ENCODE measurements at regions not wholly inside any gene's neighbourhood (a gene's known extent, or its start where the extent isn't known, plus 50 kb on each side); places are given as distances from the start of the nearest gene placed in this dataset.
"Not testable (repeated sequence)": the region's sequence is repeated elsewhere in the genome, so short reads cannot be mapped to it uniquely, and the experiment has no call there.

- 89% methylated on average over 26 of the region's 30 CpGs for WGBS (ENCODE audit: insufficient coverage)
- POLR2A ChIA-PET; H3K36me3 ChIP-seq (ENCODE audit: control insufficient read depth in 2 of 2, extremely low read depth in 1 of 2, insufficient read depth in 1 of 2, low read length in 1 of 2); H3K27ac ChIP-seq (ENCODE audit: low read length); H3K36me3 Mint-ChIP-seq; H3K4me3 ChIP-seq (ENCODE audit: control insufficient read depth in 1 of 2, extremely low read depth in 1 of 2, low read length in 1 of 2); DNase-seq; ATAC-seq (replicated peaks in 1 of 4); H3K4me1 Mint-ChIP-seq; H3K27ac Mint-ChIP-seq; CTCF ChIA-PET; H3K27me3 Mint-ChIP-seq; H3K4me1 ChIP-seq (ENCODE audit: control insufficient read depth in 1 of 2, extremely low read depth in 1 of 2, insufficient read depth in 2 of 2, low read length in 2 of 2); H3K27me3 ChIP-seq (replicated peaks in 1 of 2; ENCODE audit: control insufficient read depth in 2 of 2, extremely low read depth in 1 of 2, insufficient read depth in 2 of 2, low read length in 1 of 2); H3K4me3 Mint-ChIP-seq; H3K9me3 Mint-ChIP-seq; H3K9me3 ChIP-seq: not testable (repeated sequence)
Measured at GRCh38 chr7:69393912-69394311, 204.4 kb upstream of the AUTS2 start.

- Histone ChIP-seq H3K4me1 (ENCODE audit: control insufficient read depth in 1 of 2, extremely low read depth in 1 of 2, insufficient read depth in 2 of 2, low read length in 2 of 2) (no peaks in the 10 kb centered on the region), H3K36me3 (ENCODE audit: control insufficient read depth in 2 of 2, extremely low read depth in 1 of 2, insufficient read depth in 1 of 2, low read length in 1 of 2) (no peaks in the 10 kb centered on the region), H3K27me3 (replicated peaks in 1 of 2; ENCODE audit: control insufficient read depth in 2 of 2, extremely low read depth in 1 of 2, insufficient read depth in 2 of 2, low read length in 1 of 2) (peaks cover 0 to 3% of the 10 kb centered on the region in 2 experiments), H3K27ac (ENCODE audit: low read length) (no peak overlapping the region), H3K9me3 (no peaks in the 10 kb centered on the region), H3K4me3 (ENCODE audit: control insufficient read depth in 1 of 2, extremely low read depth in 1 of 2, low read length in 1 of 2) (no peak overlapping the region)
- DNase-seq (no peak), ATAC-seq (replicated peaks in 1 of 4) (no peak)
- WGBS (ENCODE audit: insufficient coverage), result 68% methylated on average over 4 of the region's 8 CpGs
- Mint-ChIP-seq H3K27ac (no peak overlapping the region), H3K4me1 (no peaks in the 10 kb centered on the region), H3K27me3 (no peaks in the 10 kb centered on the region), H3K4me3 (no peak overlapping the region), H3K9me3 (no peaks in the 10 kb centered on the region), H3K36me3 (no peaks in the 10 kb centered on the region)
- ChIA-PET CTCF (no interaction called here), POLR2A (no interaction called here)
Measured at GRCh38 chr7:69395061-69395714, 203.1 kb upstream of the AUTS2 start.

GRCh38 chr7:69398986-69399385 is 199.3 kb upstream of the AUTS2 start:
- peaks cover 0 to 3% of the 10 kb centered on the region in 2 experiments for H3K27me3 ChIP-seq (replicated peaks in 1 of 2; ENCODE audit: control insufficient read depth in 2 of 2, extremely low read depth in 1 of 2, insufficient read depth in 2 of 2, low read length in 1 of 2)
- no peak overlapping the region for H3K27ac Mint-ChIP-seq
- CTCF ChIA-PET, result no interaction called here
- no peaks in the 10 kb centered on the region for H3K36me3 Mint-ChIP-seq
- H3K27me3 Mint-ChIP-seq, result no peaks in the 10 kb centered on the region
- H3K9me3 ChIP-seq, result no peaks in the 10 kb centered on the region
- POLR2A ChIA-PET, result interaction anchor here in 1 of 2 donors (0.6 kb wide), 1 partner anchor 488 kb away, joined by 3 read pairs; no protein-coding TSS in a partner anchor
- H3K36me3 ChIP-seq (ENCODE audit: control insufficient read depth in 2 of 2, extremely low read depth in 1 of 2, insufficient read depth in 1 of 2, low read length in 1 of 2), result no peaks in the 10 kb centered on the region
- DNase-seq (no peak), ATAC-seq (replicated peaks in 1 of 4) (no peak)
- no peaks in the 10 kb centered on the region for H3K9me3 Mint-ChIP-seq
- no peaks in the 10 kb centered on the region for H3K4me1 ChIP-seq (ENCODE audit: control insufficient read depth in 1 of 2, extremely low read depth in 1 of 2, insufficient read depth in 2 of 2, low read length in 2 of 2)
- 90% methylated on average over 2 of the region's 4 CpGs for WGBS (ENCODE audit: insufficient coverage)
- no peak overlapping the region for H3K27ac ChIP-seq (ENCODE audit: low read length)
- no peak overlapping the region for H3K4me3 Mint-ChIP-seq
- H3K4me3 ChIP-seq (ENCODE audit: control insufficient read depth in 1 of 2, extremely low read depth in 1 of 2, low read length in 1 of 2), result no peak overlapping the region
- no peaks in the 10 kb centered on the region for H3K4me1 Mint-ChIP-seq

GRCh38 chr7:69399401-69399800 is 198.9 kb upstream of the AUTS2 start:
- no peak for DNase-seq
- no peak overlapping the region for H3K27ac ChIP-seq (ENCODE audit: low read length)
- ChIA-PET CTCF (no interaction called here), POLR2A (interaction anchor here in 1 of 2 donors (0.6 kb wide), 1 partner anchor 487 kb away, joined by 3 read pairs; no protein-coding TSS in a partner anchor)
- no peaks in the 10 kb centered on the region for H3K36me3 ChIP-seq (ENCODE audit: control insufficient read depth in 2 of 2, extremely low read depth in 1 of 2, insufficient read depth in 1 of 2, low read length in 1 of 2)
- Mint-ChIP-seq H3K36me3 (no peaks in the 10 kb centered on the region), H3K27me3 (no peaks in the 10 kb centered on the region), H3K9me3 (no peaks in the 10 kb centered on the region), H3K27ac (no peak overlapping the region), H3K4me3 (no peak overlapping the region), H3K4me1 (no peaks in the 10 kb centered on the region)
- no peak for ATAC-seq (replicated peaks in 1 of 4)
- H3K4me1 ChIP-seq (ENCODE audit: control insufficient read depth in 1 of 2, extremely low read depth in 1 of 2, insufficient read depth in 2 of 2, low read length in 2 of 2), result no peaks in the 10 kb centered on the region
- peaks cover 0 to 3% of the 10 kb centered on the region in 2 experiments for H3K27me3 ChIP-seq (replicated peaks in 1 of 2; ENCODE audit: control insufficient read depth in 2 of 2, extremely low read depth in 1 of 2, insufficient read depth in 2 of 2, low read length in 1 of 2)
- no peak overlapping the region for H3K4me3 ChIP-seq (ENCODE audit: control insufficient read depth in 1 of 2, extremely low read depth in 1 of 2, low read length in 1 of 2)
- no peaks in the 10 kb centered on the region for H3K9me3 ChIP-seq

GRCh38 chr7:69402696-69403095 is 195.6 kb upstream of the AUTS2 start:
- H3K4me3 ChIP-seq (ENCODE audit: control insufficient read depth in 1 of 2, extremely low read depth in 1 of 2, low read length in 1 of 2), result no peak overlapping the region
- DNase-seq, result no peak
- ATAC-seq (replicated peaks in 1 of 4), result no peak
- ChIA-PET CTCF (interaction anchor here in 1 of 2 donors (0.5 kb wide), 1 partner anchor 481 kb away, joined by 8 read pairs; no protein-coding TSS in a partner anchor), POLR2A (no interaction called here)
- H3K27me3 ChIP-seq (replicated peaks in 1 of 2; ENCODE audit: control insufficient read depth in 2 of 2, extremely low read depth in 1 of 2, insufficient read depth in 2 of 2, low read length in 1 of 2), result no peaks in the 10 kb centered on the region
- Mint-ChIP-seq H3K36me3 (no peaks in the 10 kb centered on the region), H3K9me3 (no peaks in the 10 kb centered on the region), H3K4me1 (no peaks in the 10 kb centered on the region), H3K27me3 (peaks cover 0 to 2% of the 10 kb centered on the region in 2 donors), H3K4me3 (no peak overlapping the region), H3K27ac (no peak overlapping the region)
- WGBS (ENCODE audit: insufficient coverage), result 100% methylated on average over 1 of the region's 2 CpGs
- no peaks in the 10 kb centered on the region for H3K36me3 ChIP-seq (ENCODE audit: control insufficient read depth in 2 of 2, extremely low read depth in 1 of 2, insufficient read depth in 1 of 2, low read length in 1 of 2)
- no peak overlapping the region for H3K27ac ChIP-seq (ENCODE audit: low read length)
- no peaks in the 10 kb centered on the region for H3K9me3 ChIP-seq
- H3K4me1 ChIP-seq (ENCODE audit: control insufficient read depth in 1 of 2, extremely low read depth in 1 of 2, insufficient read depth in 2 of 2, low read length in 2 of 2), result no peaks in the 10 kb centered on the region

- H3K9me3 ChIP-seq, result no peaks in the 10 kb centered on the region
- no CpG with 5 or more reads among the region's 2 CpGs for WGBS (ENCODE audit: insufficient coverage)
- CTCF ChIA-PET, result interaction anchor here in 1 of 2 donors (0.5 kb wide), 1 partner anchor 480 kb away, joined by 8 read pairs; no protein-coding TSS in a partner anchor
- ATAC-seq (replicated peaks in 1 of 4) (no peak), DNase-seq (no peak)
- no peaks in the 10 kb centered on the region for H3K36me3 Mint-ChIP-seq
- H3K36me3 ChIP-seq (ENCODE audit: control insufficient read depth in 2 of 2, extremely low read depth in 1 of 2, insufficient read depth in 1 of 2, low read length in 1 of 2), result no peaks in the 10 kb centered on the region
- no peak overlapping the region for H3K27ac ChIP-seq (ENCODE audit: low read length)
- no peaks in the 10 kb centered on the region for H3K4me1 ChIP-seq (ENCODE audit: control insufficient read depth in 1 of 2, extremely low read depth in 1 of 2, insufficient read depth in 2 of 2, low read length in 2 of 2)
- peaks cover 0 to 2% of the 10 kb centered on the region in 2 donors for H3K27me3 Mint-ChIP-seq
- POLR2A ChIA-PET, result no interaction called here
- no peaks in the 10 kb centered on the region for H3K4me1 Mint-ChIP-seq
- no peak overlapping the region for H3K4me3 ChIP-seq (ENCODE audit: control insufficient read depth in 1 of 2, extremely low read depth in 1 of 2, low read length in 1 of 2)
- no peaks in the 10 kb centered on the region for H3K27me3 ChIP-seq (replicated peaks in 1 of 2; ENCODE audit: control insufficient read depth in 2 of 2, extremely low read depth in 1 of 2, insufficient read depth in 2 of 2, low read length in 1 of 2)
- H3K9me3 Mint-ChIP-seq, result no peaks in the 10 kb centered on the region
- no peak overlapping the region for H3K4me3 Mint-ChIP-seq
- H3K27ac Mint-ChIP-seq, result no peak overlapping the region
Measured at GRCh38 chr7:69403169-69403568, 195.1 kb upstream of the AUTS2 start.

GRCh38 chr7:69411018-69411417 is 187.3 kb upstream of the AUTS2 start:
- ATAC-seq (replicated peaks in 1 of 4) (no peak), DNase-seq (no peak)
- Mint-ChIP-seq H3K9me3 (peaks cover 6 to 16% (median 7%) of the 10 kb centered on the region in 3 donors), H3K27me3 (no peaks in the 10 kb centered on the region), H3K36me3 (no peaks in the 10 kb centered on the region), H3K4me1 (peaks cover 0 to 3% (median 0%) of the 10 kb centered on the region in 3 donors), H3K4me3 (no peak overlapping the region), H3K27ac (no peak overlapping the region)
- H3K4me3 ChIP-seq (ENCODE audit: control insufficient read depth in 1 of 2, extremely low read depth in 1 of 2, low read length in 1 of 2), result no peak overlapping the region
- WGBS (ENCODE audit: insufficient coverage), result 67% methylated on average over 2 of the region's 7 CpGs
- H3K36me3 ChIP-seq (ENCODE audit: control insufficient read depth in 2 of 2, extremely low read depth in 1 of 2, insufficient read depth in 1 of 2, low read length in 1 of 2), result no peaks in the 10 kb centered on the region
- ChIA-PET CTCF (no interaction called here), POLR2A (no interaction called here)
- no peaks in the 10 kb centered on the region for H3K27me3 ChIP-seq (replicated peaks in 1 of 2; ENCODE audit: control insufficient read depth in 2 of 2, extremely low read depth in 1 of 2, insufficient read depth in 2 of 2, low read length in 1 of 2)
- no peak overlapping the region for H3K27ac ChIP-seq (ENCODE audit: low read length)
- no peaks in the 10 kb centered on the region for H3K9me3 ChIP-seq
- H3K4me1 ChIP-seq (ENCODE audit: control insufficient read depth in 1 of 2, extremely low read depth in 1 of 2, insufficient read depth in 2 of 2, low read length in 2 of 2), result no peaks in the 10 kb centered on the region
